HepG2 (cell line): ENCODE measurements at regions not wholly inside any gene's neighbourhood (a gene's known extent, or its start where the extent isn't known, plus 50 kb on each side); places are given as distances from the start of the nearest gene placed in this dataset.

Source experiments
- CAMTA2 ChIP-seq: sonication (generic); formaldehyde crosslinking; IDR thresholded peaks from 2 replicates; pipeline ENCODE4 v1.4.0; 2020; ENCODE audit warnings: mild to moderate bottlenecking, missing genetic modification reagents, borderline replicate concordance
- CENPBD1 ChIP-seq: sonication (generic); formaldehyde crosslinking; IDR thresholded peaks from 2 replicates; pipeline ENCODE4 v1.8.0; 2022; ENCODE audit warnings: missing genetic modification reagents, low read depth, mild to moderate bottlenecking, borderline replicate concordance
- CENPT ChIP-seq: sonication (generic); formaldehyde crosslinking; IDR thresholded peaks from 2 replicates; pipeline ENCODE4 v1.8.0; 2022; ENCODE audit warnings: low read depth, mild to moderate bottlenecking, moderate library complexity, missing genetic modification reagents
- ELF1 ChIP-seq: sonication (generic); formaldehyde crosslinking; IDR thresholded peaks from 2 replicates; pipeline ENCODE4 v1.4.0; 2020; ENCODE audit warnings: missing genetic modification reagents
- GATAD1 ChIP-seq: IDR thresholded peaks from 2 replicates; pipeline ENCODE4 v1.6.1; 2016; ENCODE audit warnings: missing genetic modification reagents, missing compliant biosample characterization
- IKZF4 ChIP-seq: sonication (generic); formaldehyde crosslinking; IDR thresholded peaks from 2 replicates; pipeline ENCODE4 v1.5.1; 2020; ENCODE audit warnings: borderline replicate concordance, mild to moderate bottlenecking, low read depth, missing genetic modification reagents; ENCODE audit errors: not compliant biosample characterization
- KLF6 ChIP-seq: IDR thresholded peaks from 2 replicates; pipeline ENCODE4 v1.8.0; 2016; ENCODE audit warnings: missing biosample characterization, missing genetic modification reagents
- MIXL1 ChIP-seq: IDR thresholded peaks from 2 replicates; pipeline ENCODE4 v1.6.1; 2016
- MZF1 ChIP-seq: sonication (generic); formaldehyde crosslinking; IDR thresholded peaks from 2 replicates; pipeline ENCODE4 v1.8.1; 2023; ENCODE audit warnings: mild to moderate bottlenecking, missing genetic modification reagents, borderline replicate concordance
- NCOR1 ChIP-seq: fragments of 200-600 bp; sonication (generic); IDR thresholded peaks from 2 replicates; pipeline ENCODE4 v1.7.0; 2017; ENCODE audit warnings: antibody characterized with exemption, low read length, borderline replicate concordance
- PBX2 ChIP-seq: IDR thresholded peaks from 2 replicates; pipeline ENCODE4 v1.6.1; 2016; ENCODE audit warnings: control low read depth
- RORA ChIP-seq: sonication (generic); formaldehyde crosslinking; IDR thresholded peaks from 2 replicates; pipeline ENCODE4 v1.5.0; 2020; ENCODE audit warnings: mild to moderate bottlenecking, missing genetic modification reagents, moderate library complexity
- SCMH1 ChIP-seq: sonication (generic); formaldehyde crosslinking; IDR thresholded peaks from 2 replicates; pipeline ENCODE4 v1.9.0; 2021; ENCODE audit warnings: missing genetic modification reagents, mild to moderate bottlenecking, borderline replicate concordance
- SP140L ChIP-seq: sonication (generic); formaldehyde crosslinking; IDR thresholded peaks from 2 replicates; pipeline ENCODE4 v1.4.0; 2020; ENCODE audit warnings: missing genetic modification reagents, borderline replicate concordance
- SSRP1 ChIP-seq: IDR thresholded peaks from 2 replicates; pipeline ENCODE4 v1.6.1; 2016; ENCODE audit warnings: control low read depth
- ZNF160 ChIP-seq: sonication (generic); formaldehyde crosslinking; IDR thresholded peaks from 2 replicates; pipeline ENCODE4 v1.8.0; 2022; ENCODE audit warnings: mild to moderate bottlenecking, inconsistent platforms, missing genetic modification reagents
- ZNF232 ChIP-seq: sonication (generic); formaldehyde crosslinking; IDR thresholded peaks from 2 replicates; pipeline ENCODE4 v1.4.0; 2020; ENCODE audit warnings: missing genetic modification reagents, borderline replicate concordance
- ZNF430 ChIP-seq: sonication (generic); formaldehyde crosslinking; IDR thresholded peaks from 2 replicates; pipeline ENCODE4 v1.9.0; 2021; ENCODE audit warnings: mild to moderate bottlenecking, missing genetic modification reagents
- ZNF44 ChIP-seq: sonication (generic); formaldehyde crosslinking; IDR thresholded peaks from 2 replicates; pipeline ENCODE4 v1.5.1; 2020; ENCODE audit warnings: mild to moderate bottlenecking, missing genetic modification reagents
- ZNF496 ChIP-seq: sonication (generic); formaldehyde crosslinking; IDR thresholded peaks from 2 replicates; pipeline ENCODE4 v1.8.1; 2023; ENCODE audit warnings: mild to moderate bottlenecking, moderate library complexity, missing genetic modification reagents; ENCODE audit not compliant: insufficient replicate concordance
- ZNF543 ChIP-seq: sonication (generic); formaldehyde crosslinking; IDR thresholded peaks from 2 replicates; pipeline ENCODE4 v1.4.0; 2020; ENCODE audit warnings: mild to moderate bottlenecking, missing genetic modification reagents
- ZNF569 ChIP-seq: sonication (generic); formaldehyde crosslinking; IDR thresholded peaks from 2 replicates; pipeline ENCODE4 v1.5.0; 2020; ENCODE audit warnings: mild to moderate bottlenecking, missing genetic modification reagents, moderate library complexity, borderline replicate concordance
- ZNF570 ChIP-seq: sonication (generic); formaldehyde crosslinking; IDR thresholded peaks from 2 replicates; pipeline ENCODE4 v1.4.0; 2020; ENCODE audit warnings: mild to moderate bottlenecking, missing genetic modification reagents, borderline replicate concordance
- ZNF674 ChIP-seq: sonication (generic); formaldehyde crosslinking; IDR thresholded peaks from 2 replicates; pipeline ENCODE4 v1.5.0; 2020; ENCODE audit warnings: low read depth, mild to moderate bottlenecking, missing genetic modification reagents
- ZNF775 ChIP-seq: sonication (generic); formaldehyde crosslinking; IDR thresholded peaks from 2 replicates; pipeline ENCODE4 v1.4.0; 2020; ENCODE audit warnings: missing genetic modification reagents, mild to moderate bottlenecking, moderate library complexity, borderline replicate concordance
- TF ChIP-seq, protein P1 (sequence below): sonication (generic); formaldehyde crosslinking; IDR thresholded peaks from 2 replicates; pipeline ENCODE4 v1.4.0; 2020; ENCODE audit warnings: missing genetic modification reagents, borderline replicate concordance

GRCh38 chr9:91071184-91071990, 269.8 kb downstream of the SYK start (continued):
- TF ChIP-seq MIXL1 (CRISPR knock-in tag), result 0 out of 2 replicates have a peak, but pooled peaks have one; percentile 11
- TF ChIP-seq GATAD1 (CRISPR knock-in tag), result no peak
- TF ChIP-seq ZNF44 (CRISPR knock-in tag), result no peak
- no peak for TF ChIP-seq ZNF496 (CRISPR knock-in tag)
- no peak for TF ChIP-seq CENPBD1 (CRISPR knock-in tag)
- no peak; the same call in 1 of the 2 replicates for TF ChIP-seq PBX2 (CRISPR knock-in tag)
- TF ChIP-seq KLF6 (CRISPR knock-in tag), result 0 out of 2 replicates have a peak, but pooled peaks have one; percentile 32
- TF ChIP-seq RORA (CRISPR knock-in tag), result no peak
- TF ChIP-seq SP140L, result no peak
- TF ChIP-seq CENPT (CRISPR knock-in tag), result no peak
- TF ChIP-seq ZNF160 (CRISPR knock-in tag), result no peak
- peak; percentile 25; the same call in 1 of the 2 replicates for TF ChIP-seq ZNF430
- no peak for TF ChIP-seq ZNF543 (CRISPR knock-in tag)
- TF ChIP-seq ZNF674 (CRISPR knock-in tag), result no peak
- no peak for TF ChIP-seq ZNF570
- TF ChIP-seq ZNF232 (CRISPR knock-in tag), result no peak
- no peak for TF ChIP-seq ZNF775 (CRISPR knock-in tag)
- no peak for TF ChIP-seq IKZF4 (CRISPR knock-in tag)
- TF ChIP-seq SCMH1 (CRISPR knock-in tag), result no peak
- no peak for TF ChIP-seq ZNF569 (CRISPR knock-in tag)
- TF ChIP-seq CAMTA2 (CRISPR knock-in tag), result no peak
- TF ChIP-seq, protein P1, sequence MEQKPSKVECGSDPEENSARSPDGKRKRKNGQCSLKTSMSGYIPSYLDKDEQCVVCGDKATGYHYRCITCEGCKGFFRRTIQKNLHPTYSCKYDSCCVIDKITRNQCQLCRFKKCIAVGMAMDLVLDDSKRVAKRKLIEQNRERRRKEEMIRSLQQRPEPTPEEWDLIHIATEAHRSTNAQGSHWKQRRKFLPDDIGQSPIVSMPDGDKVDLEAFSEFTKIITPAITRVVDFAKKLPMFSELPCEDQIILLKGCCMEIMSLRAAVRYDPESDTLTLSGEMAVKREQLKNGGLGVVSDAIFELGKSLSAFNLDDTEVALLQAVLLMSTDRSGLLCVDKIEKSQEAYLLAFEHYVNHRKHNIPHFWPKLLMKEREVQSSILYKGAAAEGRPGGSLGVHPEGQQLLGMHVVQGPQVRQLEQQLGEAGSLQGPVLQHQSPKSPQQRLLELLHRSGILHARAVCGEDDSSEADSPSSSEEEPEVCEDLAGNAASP (CRISPR knock-in tag), result 0 out of 2 replicates have a peak, but pooled peaks have one; percentile 7
- peak; percentile 52 for TF ChIP-seq SSRP1 (CRISPR knock-in tag)
- TF ChIP-seq NCOR1, result no peak
- TF ChIP-seq ELF1, result peak; percentile 72
- no peak for TF ChIP-seq MZF1 (CRISPR knock-in tag)
